HUES48 (cell line): ENCODE measurements at regions not wholly inside any gene's neighbourhood (a gene's known extent, or its start where the extent isn't known, plus 50 kb on each side); places are given as distances from the start of the nearest gene placed in this dataset.

Source experiments
- H3K27ac ChIP-seq: one replicate; pipeline ENCODE4 v1.7.0; 2013; ENCODE audit warnings: low read depth, low read length, inconsistent platforms
- H3K27me3 ChIP-seq: 2 replicates; pipeline ENCODE4 v1.6.1; 2013; ENCODE audit warnings: mild to moderate bottlenecking, low read length; ENCODE audit not compliant: control insufficient read depth, insufficient read depth
- H3K36me3 ChIP-seq: 2 replicates; pipeline ENCODE4 v1.6.1; 2013; ENCODE audit warnings: low read length; ENCODE audit not compliant: control insufficient read depth, insufficient read depth
- H3K4me1 ChIP-seq: 2 replicates; pipeline ENCODE4 v1.6.1; 2013; ENCODE audit warnings: mild to moderate bottlenecking, low read length; ENCODE audit not compliant: control insufficient read depth, insufficient read depth
- H3K4me3 ChIP-seq: 2 replicates; pipeline ENCODE4 v1.5.1; 2013; ENCODE audit warnings: mild to moderate bottlenecking, low read depth, low read length
- H3K9ac ChIP-seq: 2 replicates; pipeline ENCODE4 v1.6.1; 2013; ENCODE audit warnings: mild to moderate bottlenecking, low read depth, low read length, moderate library complexity
- H3K9me3 ChIP-seq: 2 replicates; pipeline ENCODE4 v1.6.1; 2013; ENCODE audit warnings: low read length; ENCODE audit not compliant: control insufficient read depth, insufficient read depth

DNA sequence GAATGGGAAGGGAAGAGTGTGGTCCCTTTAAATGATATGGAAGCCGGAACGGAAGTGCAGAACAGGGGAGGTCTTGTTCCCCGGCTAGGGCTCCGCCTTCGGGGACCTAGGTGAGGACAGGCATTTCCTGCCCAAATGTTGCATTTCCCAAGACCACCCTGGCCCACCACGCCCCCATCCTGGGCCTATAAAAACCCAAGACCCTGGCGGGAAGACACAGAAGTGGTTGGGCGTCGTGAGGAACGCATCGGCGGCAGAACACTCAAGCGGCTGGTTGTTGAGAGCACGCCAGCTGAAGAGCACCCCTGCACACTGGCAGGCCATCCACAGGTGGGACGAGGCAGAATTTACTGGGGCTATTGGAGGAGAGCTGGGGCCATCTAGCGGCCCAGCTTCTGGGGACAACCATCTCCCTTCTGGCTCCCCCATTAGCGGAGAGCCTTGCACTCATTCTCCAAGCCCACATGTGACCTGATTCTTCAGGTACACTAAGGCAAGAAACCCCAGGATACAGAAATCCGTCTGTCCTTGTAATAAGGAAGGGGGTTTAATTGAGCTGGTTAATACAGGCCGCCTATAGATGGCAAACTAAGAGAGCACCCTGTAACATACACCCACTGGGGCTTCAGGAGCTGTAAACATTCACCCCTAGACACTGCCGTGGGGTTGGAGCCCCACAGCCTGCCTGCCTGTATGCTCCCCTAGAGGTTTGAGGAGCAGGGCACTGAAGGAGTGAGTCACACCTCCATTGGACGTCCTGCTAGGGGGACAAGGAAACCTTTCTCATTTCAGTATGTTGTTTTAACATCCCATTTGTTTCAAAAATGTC lies 1327.9 kb downstream of the BRINP3 start:
- Histone ChIP-seq H3K4me1 (no peaks in the 10 kb centered on the region), H3K36me3 (no peaks in the 10 kb centered on the region), H3K27ac (no peak overlapping the region), H3K4me3 (no peak overlapping the region), H3K9me3 (no peaks in the 10 kb centered on the region), H3K9ac (no peak overlapping the region), H3K27me3 (no peaks in the 10 kb centered on the region)

DNA sequence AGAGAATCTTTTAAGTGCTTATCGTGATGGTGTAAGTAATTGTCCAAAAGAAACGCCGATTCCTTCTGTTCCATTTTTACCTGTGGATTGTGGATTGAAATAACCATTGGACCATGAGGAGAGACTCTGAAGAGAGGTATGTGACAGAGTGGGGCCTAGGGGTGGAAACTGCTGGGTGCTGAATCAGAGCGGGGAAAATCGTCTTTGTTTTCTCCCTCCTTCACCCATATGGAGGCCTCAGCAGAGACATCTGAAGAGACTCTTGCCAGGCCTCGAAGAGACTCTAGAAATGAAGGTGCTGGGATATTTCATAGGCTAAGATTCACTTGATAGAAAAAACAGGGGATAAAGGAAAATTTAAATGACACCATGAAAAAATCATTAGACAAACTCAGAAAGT lies 1327.0 kb downstream of the BRINP3 start:
- Histone ChIP-seq H3K27ac (no peak overlapping the region), H3K4me1 (no peaks in the 10 kb centered on the region), H3K9me3 (no peaks in the 10 kb centered on the region), H3K9ac (no peak overlapping the region), H3K36me3 (no peaks in the 10 kb centered on the region), H3K27me3 (no peaks in the 10 kb centered on the region), H3K4me3 (no peak overlapping the region)

DNA sequence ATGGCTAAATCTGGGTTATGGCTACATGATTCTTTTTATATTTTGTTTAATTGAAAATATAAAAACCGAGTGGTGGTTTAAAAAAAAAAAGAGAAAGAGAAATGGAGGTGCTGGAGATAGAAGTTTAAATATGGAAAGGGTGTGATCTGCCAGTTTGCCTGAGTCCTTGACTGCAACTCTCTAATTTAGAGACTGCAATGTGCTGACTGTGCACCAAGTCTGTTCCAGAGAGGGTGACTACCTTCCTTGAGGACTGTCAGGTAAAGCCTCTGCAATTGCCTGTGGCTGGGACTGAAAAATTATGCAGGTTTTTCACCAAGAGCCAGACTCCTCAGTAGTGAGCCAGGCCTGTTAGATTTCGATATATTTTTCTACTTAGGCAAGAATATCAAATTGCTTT lies 1326.3 kb downstream of the BRINP3 start:
- Histone ChIP-seq H3K27ac (no peak overlapping the region), H3K27me3 (no peaks in the 10 kb centered on the region), H3K9me3 (no peaks in the 10 kb centered on the region), H3K4me1 (no peaks in the 10 kb centered on the region), H3K4me3 (no peak overlapping the region), H3K9ac (no peak overlapping the region), H3K36me3 (no peaks in the 10 kb centered on the region)

DNA sequence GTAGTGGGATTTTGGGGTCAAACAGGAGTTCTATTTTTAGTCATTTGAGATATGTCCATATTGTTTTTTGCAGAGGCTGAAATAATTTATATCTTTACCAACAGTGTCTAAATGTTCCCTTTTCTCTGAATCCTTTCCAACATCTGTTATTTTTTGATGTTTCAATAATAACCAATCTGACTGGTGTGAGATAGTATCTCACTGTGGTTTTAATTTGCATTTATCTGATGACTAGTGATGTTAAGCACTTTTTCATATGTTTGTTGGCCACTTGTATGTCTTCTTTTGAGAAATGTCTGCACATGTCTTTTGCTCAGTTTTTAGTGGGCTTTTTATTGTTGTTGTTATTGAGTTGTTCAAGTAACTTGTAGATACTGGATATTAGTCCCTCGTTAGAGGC lies 1325.0 kb downstream of the BRINP3 start:
- H3K27me3 ChIP-seq = no peaks in the 10 kb centered on the region
- no peaks in the 10 kb centered on the region for H3K9me3 ChIP-seq
- H3K27ac ChIP-seq = no peak overlapping the region
- no peak overlapping the region for H3K9ac ChIP-seq
- no peaks in the 10 kb centered on the region for H3K4me1 ChIP-seq
- H3K4me3 ChIP-seq = no peak overlapping the region
- H3K36me3 ChIP-seq = no peaks in the 10 kb centered on the region

DNA sequence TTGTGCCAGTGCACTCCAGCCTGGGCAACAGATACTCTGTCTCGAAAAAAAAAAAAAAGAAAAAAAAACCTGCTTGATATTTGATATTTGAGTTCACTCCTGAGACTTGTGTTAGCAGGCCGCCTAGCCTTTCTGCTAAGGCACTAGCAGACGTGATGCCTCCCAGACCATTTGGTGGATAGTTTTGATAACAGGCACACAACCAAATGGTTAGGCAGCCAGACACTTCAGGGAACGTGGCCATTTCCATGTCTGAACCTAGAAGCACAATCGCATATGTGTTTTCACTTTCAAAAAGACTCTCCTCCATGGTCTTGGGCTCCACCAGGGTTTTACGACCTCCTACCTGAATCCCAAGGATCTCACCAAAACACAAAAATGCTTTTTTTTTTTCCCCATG lies 1319.5 kb downstream of the BRINP3 start:
- Histone ChIP-seq H3K4me3 (no peak overlapping the region), H3K36me3 (no peaks in the 10 kb centered on the region), H3K27ac (no peak overlapping the region), H3K9me3 (no peaks in the 10 kb centered on the region), H3K4me1 (no peaks in the 10 kb centered on the region), H3K27me3 (no peaks in the 10 kb centered on the region), H3K9ac (no peak overlapping the region)

DNA sequence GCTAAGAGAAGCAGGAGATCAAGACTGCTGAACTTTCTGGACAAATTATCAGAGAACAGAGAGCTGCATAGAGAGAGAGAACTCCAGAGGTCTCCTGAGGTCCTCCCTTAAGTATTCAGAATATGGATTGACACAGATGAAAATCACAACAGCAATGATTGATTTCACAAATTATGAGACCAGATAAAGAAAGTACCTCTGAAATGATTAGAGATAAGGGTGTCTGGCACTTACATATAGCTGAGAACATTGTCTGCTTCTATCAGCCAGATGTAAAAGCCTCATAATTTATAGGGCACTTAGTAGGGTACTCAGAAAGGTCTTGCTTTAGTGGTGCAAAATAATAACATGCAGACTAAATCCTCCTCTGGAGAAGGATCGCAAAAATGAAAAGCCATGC lies 1301.8 kb downstream of the BRINP3 start:
- Histone ChIP-seq H3K4me3 (no peak overlapping the region), H3K36me3 (no peaks in the 10 kb centered on the region), H3K27ac (no peak overlapping the region), H3K9ac (no peak overlapping the region), H3K9me3 (no peaks in the 10 kb centered on the region), H3K27me3 (no peaks in the 10 kb centered on the region), H3K4me1 (no peaks in the 10 kb centered on the region)

DNA sequence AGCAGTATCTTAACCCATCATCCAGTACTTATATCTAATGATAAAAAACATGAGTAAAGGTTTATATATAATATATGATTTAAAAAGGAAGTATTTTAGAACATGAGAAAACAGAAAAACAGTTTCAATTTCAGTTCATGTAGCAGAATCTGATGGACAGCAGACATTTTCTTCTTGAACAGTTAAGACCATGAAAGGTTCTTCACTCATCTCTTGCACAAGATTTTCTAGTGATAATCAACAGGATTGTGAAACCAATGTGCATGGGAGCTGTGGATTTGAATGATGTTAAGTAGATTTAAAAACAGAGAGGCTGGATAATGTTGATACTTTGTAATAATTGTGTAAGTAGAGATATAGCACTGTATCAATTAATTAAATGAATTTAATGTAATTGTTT lies 1297.6 kb downstream of the BRINP3 start:
- H3K27me3 ChIP-seq = no peaks in the 10 kb centered on the region
- no peak overlapping the region for H3K9ac ChIP-seq
- H3K4me3 ChIP-seq = no peak overlapping the region

DNA sequence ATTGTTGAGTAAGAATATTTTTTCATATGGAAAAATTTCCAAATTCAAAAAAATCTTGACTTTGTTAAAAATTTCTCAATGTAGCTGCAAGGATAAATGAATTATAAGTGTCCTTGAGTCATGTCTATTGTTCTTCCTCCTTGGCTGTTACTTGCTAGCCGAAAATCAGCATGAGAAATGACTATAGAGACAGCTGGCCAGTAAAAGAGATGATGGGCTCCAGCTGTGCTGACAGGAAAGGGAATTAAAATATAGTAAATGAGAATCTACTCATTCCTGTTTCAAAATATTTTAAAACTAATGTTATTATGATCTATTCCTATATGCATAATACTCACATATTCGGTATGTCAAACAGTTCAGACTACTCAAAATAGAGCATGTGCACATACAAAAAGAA lies 1292.6 kb downstream of the BRINP3 start:
- H3K9ac ChIP-seq = no peak overlapping the region
- H3K9me3 ChIP-seq = no peaks in the 10 kb centered on the region
- peaks cover 10% of the 10 kb centered on the region; the same call in 1 of the 2 replicates for H3K4me1 ChIP-seq
- H3K27ac ChIP-seq = no peak overlapping the region
- H3K36me3 ChIP-seq = no peaks in the 10 kb centered on the region
- no peaks in the 10 kb centered on the region for H3K27me3 ChIP-seq
- H3K4me3 ChIP-seq = no peak overlapping the region

More for the DNA sequence above, 1297.6 kb downstream of the BRINP3 start:
- H3K27ac ChIP-seq = no peak overlapping the region
- H3K9me3 ChIP-seq = no peaks in the 10 kb centered on the region
- peaks cover 3% of the 10 kb centered on the region; the same call in 1 of the 2 replicates for H3K4me1 ChIP-seq
- no peaks in the 10 kb centered on the region for H3K36me3 ChIP-seq

DNA sequence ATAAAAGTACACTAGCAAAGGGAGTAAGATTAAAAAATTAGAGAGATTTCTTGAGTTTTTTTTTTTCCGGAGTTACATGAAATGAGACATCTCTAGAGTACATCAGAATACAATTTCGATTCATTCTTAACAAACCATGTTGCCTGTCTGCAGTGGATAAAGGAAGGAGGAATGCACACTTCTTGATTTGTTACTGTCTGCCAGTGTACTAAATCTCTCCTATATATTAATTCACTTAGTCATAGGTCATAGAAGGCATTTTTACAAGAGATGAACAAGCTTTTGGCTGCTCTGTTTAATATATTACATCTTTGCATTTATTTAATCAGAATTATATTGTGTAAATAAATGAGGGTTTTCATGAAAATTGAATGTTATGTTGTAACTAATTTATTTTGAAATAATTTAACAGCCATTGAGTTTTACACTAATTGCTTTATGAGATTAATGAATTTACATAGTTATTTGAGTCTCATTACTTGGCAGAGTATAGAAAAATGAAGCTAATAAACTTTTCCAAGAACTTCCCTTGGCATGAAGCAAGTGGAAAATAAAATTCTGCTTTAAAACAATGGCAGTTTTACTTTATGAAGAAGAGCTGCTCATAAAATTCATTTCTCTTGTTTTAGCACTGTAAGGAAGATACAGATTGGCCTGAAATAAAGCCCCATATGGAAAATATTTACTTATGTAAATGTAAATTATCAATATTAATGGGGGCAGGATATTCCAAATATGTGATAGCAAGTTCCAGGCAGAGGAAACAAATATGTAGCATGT lies 1284.7 kb downstream of the BRINP3 start:
- no peak overlapping the region for H3K9ac ChIP-seq
- H3K27me3 ChIP-seq = no peaks in the 10 kb centered on the region
- no peaks in the 10 kb centered on the region for H3K4me1 ChIP-seq
- no peaks in the 10 kb centered on the region for H3K9me3 ChIP-seq
- no peaks in the 10 kb centered on the region for H3K36me3 ChIP-seq
- H3K27ac ChIP-seq = no peak overlapping the region
- no peak overlapping the region for H3K4me3 ChIP-seq

DNA sequence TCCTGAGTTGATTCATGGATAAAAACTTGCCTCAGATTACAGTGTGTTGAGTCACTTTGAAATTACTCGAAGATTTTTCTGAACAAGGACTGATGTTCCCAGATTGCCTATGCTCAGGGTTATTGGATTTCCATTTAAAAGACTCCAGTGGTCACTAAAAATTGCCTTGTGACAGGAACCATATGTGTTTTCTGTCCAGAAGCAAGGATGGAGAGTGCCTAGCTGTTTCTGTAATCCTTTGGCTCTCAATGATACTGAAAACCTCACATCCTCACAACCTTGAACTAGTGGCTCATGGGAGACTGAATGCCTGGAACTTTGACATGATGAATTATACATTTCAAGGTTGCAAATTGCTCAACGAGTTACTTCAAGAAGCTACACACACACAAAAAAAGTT lies 1271.8 kb downstream of the BRINP3 start:
- Histone ChIP-seq H3K36me3 (no peaks in the 10 kb centered on the region), H3K27ac (no peak overlapping the region), H3K4me3 (no peak overlapping the region), H3K9me3 (no peaks in the 10 kb centered on the region), H3K27me3 (no peaks in the 10 kb centered on the region), H3K9ac (no peak overlapping the region), H3K4me1 (no peaks in the 10 kb centered on the region)

DNA sequence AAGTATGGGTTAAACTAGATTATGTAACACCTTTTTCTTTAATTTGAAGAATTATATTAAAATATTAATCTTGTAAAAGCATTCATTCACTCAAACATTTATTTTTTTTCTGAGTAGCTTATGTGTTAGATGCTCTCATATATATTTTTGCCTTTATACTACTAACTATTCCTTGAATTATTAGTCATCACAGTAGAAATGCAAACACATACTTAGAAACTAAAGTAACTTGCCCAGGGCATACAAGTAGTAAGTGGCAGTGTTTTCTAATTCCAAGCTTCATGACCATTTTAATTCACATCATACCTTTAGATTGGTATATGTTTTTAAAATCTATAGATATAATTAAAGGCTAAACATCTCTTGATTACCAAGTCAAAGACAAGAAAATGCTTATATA lies 1271.0 kb downstream of the BRINP3 start:
- Histone ChIP-seq H3K27me3 (no peaks in the 10 kb centered on the region), H3K27ac (no peak overlapping the region), H3K36me3 (no peaks in the 10 kb centered on the region), H3K4me3 (no peak overlapping the region), H3K9ac (no peak overlapping the region), H3K9me3 (no peaks in the 10 kb centered on the region), H3K4me1 (no peaks in the 10 kb centered on the region)
